ENCODE measurements at regions not wholly inside any gene's neighbourhood (a gene's known extent, or its start where the extent isn't known, plus 50 kb on each side); places are given as distances from the start of the nearest gene placed in this dataset.

GRCh38 chr7:17016402-17017010, 134.7 kb upstream of the AGR3 start (continued):
- 0 out of 2 replicates have a peak, but pooled peaks have one; percentile 33 for TF ChIP-seq ATF2 (CRISPR knock-in tag; IDR thresholded peaks at IDR 0.05)
- TF ChIP-seq IRF2 (CRISPR knock-in tag; IDR thresholded peaks at IDR 0.05) = peak; percentile 47; the same call in 1 of the 2 replicates
- no peak for TF ChIP-seq TRIM22 (IDR thresholded peaks at IDR 0.05)
- no peak for TF ChIP-seq TBX3 (IDR thresholded peaks at IDR 0.05; ENCODE audit: borderline replicate concordance)
- no peak for TF ChIP-seq ZBTB21 (CRISPR knock-in tag; IDR thresholded peaks at IDR 0.05)
- TF ChIP-seq ZNF770 (CRISPR knock-in tag; IDR thresholded peaks at IDR 0.05) = no peak
- no peak for TF ChIP-seq ZMYM2 (CRISPR knock-in tag; IDR thresholded peaks at IDR 0.05)
- TF ChIP-seq JUN (CRISPR knock-in tag; IDR thresholded peaks at IDR 0.05) = no peak
- no peak for TF ChIP-seq ZNF343 (CRISPR knock-in tag; IDR thresholded peaks at IDR 0.05)
- TF ChIP-seq GATA4 (IDR thresholded peaks at IDR 0.05; ENCODE audit: borderline replicate concordance, low read depth) = peak; percentile 88; the same call in 1 of the 2 replicates
- TF ChIP-seq MYNN (CRISPR knock-in tag; IDR thresholded peaks at IDR 0.05; ENCODE audit: low read depth) = no peak
- no peak for TF ChIP-seq SIN3B (IDR thresholded peaks at IDR 0.05; ENCODE audit: low read length)
- TF ChIP-seq TOE1 (CRISPR knock-in tag; IDR thresholded peaks at IDR 0.05) = no peak
- no peak for TF ChIP-seq MXD4 (CRISPR knock-in tag; IDR thresholded peaks at IDR 0.05)
- no peak for TF ChIP-seq RELA (CRISPR knock-in tag; IDR thresholded peaks at IDR 0.05)
- TF ChIP-seq NR2F2 (IDR thresholded peaks at IDR 0.05; ENCODE audit: borderline replicate concordance, low read depth) = no peak
- no peak for TF ChIP-seq ZNF761 (CRISPR knock-in tag; conservative IDR thresholded peaks at IDR 0.05)
- no peak for TF ChIP-seq ZNF101 (CRISPR knock-in tag; IDR thresholded peaks at IDR 0.05; ENCODE audit: borderline replicate concordance, low read depth)
- 0 out of 2 replicates have a peak, but pooled peaks have one; percentile 17 for TF ChIP-seq TARDBP (CRISPR knock-in tag; IDR thresholded peaks at IDR 0.05)
- no peak for TF ChIP-seq ZNF569 (CRISPR knock-in tag; IDR thresholded peaks at IDR 0.05; ENCODE audit: borderline replicate concordance)
- TF ChIP-seq BORCS8-MEF2B (CRISPR knock-in tag; IDR thresholded peaks at IDR 0.05) = no peak
- no peak for TF ChIP-seq CEBPB (IDR thresholded peaks at IDR 0.05; ENCODE audit: borderline replicate concordance, low read depth, low read length)
- no peak for TF ChIP-seq GMEB1 (CRISPR knock-in tag; IDR thresholded peaks at IDR 0.05; ENCODE audit: borderline replicate concordance)
- TF ChIP-seq ZNF451 (CRISPR knock-in tag; IDR thresholded peaks at IDR 0.05) = no peak
- no peak for TF ChIP-seq NFE2 (CRISPR knock-in tag; IDR thresholded peaks at IDR 0.05)

Data from HepG2 (cell line).